GM23248 (cell line): ENCODE measurements at regions not wholly inside any gene's neighbourhood (a gene's known extent, or its start where the extent isn't known, plus 50 kb on each side); places are given as distances from the start of the nearest gene placed in this dataset.

Experiments used
- DNase-seq: peaks from one replicate; pipeline ENCODE4 v3.0.0-alpha.2; 2015
- H2AFZ ChIP-seq: fragments of 200-600 bp; sonication (generic); 2 replicates; pipeline ENCODE4 v1.6.1; 2016; ENCODE audit warnings: antibody characterized with exemption
- H3F3A ChIP-seq: fragments of 200-600 bp; sonication (generic); 2 replicates; pipeline ENCODE4 v1.6.1; 2016; ENCODE audit warnings: mild to moderate bottlenecking, antibody characterized with exemption, mixed run types; ENCODE audit not compliant: insufficient read depth
- H3K27ac ChIP-seq: fragments of 200-600 bp; sonication (generic); 2 replicates; pipeline ENCODE4 v1.5.1; 2016; ENCODE audit warnings: mild to moderate bottlenecking
- H3K27me3 ChIP-seq: fragments of 200-600 bp; sonication (generic); replicated peaks from 2 replicates; pipeline ENCODE4 v1.6.1; 2016; ENCODE audit warnings: mild to moderate bottlenecking; ENCODE audit not compliant: insufficient read depth
- H3K36me3 ChIP-seq: fragments of 200-600 bp; sonication (generic); 2 replicates; pipeline ENCODE4 v1.6.1; 2016; ENCODE audit warnings: low read depth, mild to moderate bottlenecking
- H3K4me1 ChIP-seq: fragments of 200-600 bp; sonication (generic); 2 replicates; pipeline ENCODE4 v1.6.1; 2016; ENCODE audit warnings: mild to moderate bottlenecking; ENCODE audit not compliant: insufficient read depth
- H3K4me2 ChIP-seq: fragments of 200-600 bp; sonication (generic); one replicate; pipeline ENCODE4 v1.6.1; 2016; ENCODE audit warnings: mild to moderate bottlenecking; ENCODE audit not compliant: unreplicated experiment
- H3K4me3 ChIP-seq: fragments of 200-600 bp; sonication (generic); 2 replicates; pipeline ENCODE4 v1.5.1; 2016; ENCODE audit warnings: mild to moderate bottlenecking
- H3K79me2 ChIP-seq: fragments of 200-600 bp; sonication (generic); 2 replicates; pipeline ENCODE4 v1.6.1; 2016; ENCODE audit warnings: mild to moderate bottlenecking; ENCODE audit not compliant: insufficient read depth
- H3K9ac ChIP-seq: fragments of 200-600 bp; sonication (generic); 2 replicates; pipeline ENCODE4 v1.6.1; 2016; ENCODE audit warnings: mild to moderate bottlenecking
- H3K9me2 ChIP-seq: fragments of 200-600 bp; sonication (generic); 2 replicates; pipeline ENCODE4 v1.6.1; 2016; ENCODE audit warnings: mixed run types, mild to moderate bottlenecking, moderate library complexity; ENCODE audit not compliant: insufficient read depth
- H3K9me3 ChIP-seq: fragments of 200-600 bp; sonication (generic); one replicate; pipeline ENCODE4 v1.6.1; 2017; ENCODE audit warnings: low read depth
- H4K20me1 ChIP-seq: fragments of 200-600 bp; sonication (generic); 2 replicates; pipeline ENCODE4 v1.6.0; 2016; ENCODE audit not compliant: insufficient read depth
- EZH2 ChIP-seq: fragments of 200-600 bp; sonication (generic); IDR thresholded peaks from 2 replicates; pipeline ENCODE4 v1.6.1; 2018; ENCODE audit warnings: antibody characterized with exemption, mild to moderate bottlenecking; ENCODE audit not compliant: insufficient read depth, poor library complexity, severe bottlenecking
- EZH2phosphoT487 ChIP-seq: fragments of 200-600 bp; sonication (generic); IDR thresholded peaks from 2 replicates; pipeline ENCODE4 v1.6.1; 2018; ENCODE audit warnings: antibody characterized with exemption, moderate library complexity, mild to moderate bottlenecking, low read depth; ENCODE audit not compliant: insufficient read depth
- WGBS, 2 experiments: methylation state at CpG; one replicate each; pipeline ENCODE4 v1.1.6; 2015 to 2017; ENCODE audit warnings: low lambda C conversion rate in 2 of 2, low coverage in 1 of 2; ENCODE audit errors: missing lambda C conversion rate in 2 of 2; 5-methylcytosine and 5-hydroxymethylcytosine counted together
- in situ Hi-C: fragments of 300-500 bp; cut with MboI; formaldehyde crosslinking; loops from 2 replicates; pipeline ENCODE4 v1.15.0; 2020

GRCh38 chr3:177419904-177420601 is 222.8 kb upstream of the TBL1XR1 start:
- Histone ChIP-seq H3K9ac (no peak overlapping the region), H3K27me3 (no peaks in the 10 kb centered on the region), H3K27ac (no peak overlapping the region), H3K79me2 (no peaks in the 10 kb centered on the region), H3F3A (no peaks in the 10 kb centered on the region), H3K4me3 (no peak overlapping the region), H3K9me3 (no peaks in the 10 kb centered on the region), H3K4me2 (no peak overlapping the region), H2AFZ (no peak overlapping the region), H3K36me3 (no peaks in the 10 kb centered on the region), H3K4me1 (0 out of 2 replicates have a peak, but pooled peaks cover 4% of the 10 kb centered on the region), H4K20me1 (no peaks in the 10 kb centered on the region), H3K9me2 (no peaks in the 10 kb centered on the region)
- TF ChIP-seq EZH2 (no peak), EZH2phosphoT487 (no peak)
- in situ Hi-C loops, result no loop called here
- 29 to 30% methylated on average over 7 of the region's 7 CpGs for WGBS, 2 experiments
- peak; percentile 13 for DNase-seq

DNA sequence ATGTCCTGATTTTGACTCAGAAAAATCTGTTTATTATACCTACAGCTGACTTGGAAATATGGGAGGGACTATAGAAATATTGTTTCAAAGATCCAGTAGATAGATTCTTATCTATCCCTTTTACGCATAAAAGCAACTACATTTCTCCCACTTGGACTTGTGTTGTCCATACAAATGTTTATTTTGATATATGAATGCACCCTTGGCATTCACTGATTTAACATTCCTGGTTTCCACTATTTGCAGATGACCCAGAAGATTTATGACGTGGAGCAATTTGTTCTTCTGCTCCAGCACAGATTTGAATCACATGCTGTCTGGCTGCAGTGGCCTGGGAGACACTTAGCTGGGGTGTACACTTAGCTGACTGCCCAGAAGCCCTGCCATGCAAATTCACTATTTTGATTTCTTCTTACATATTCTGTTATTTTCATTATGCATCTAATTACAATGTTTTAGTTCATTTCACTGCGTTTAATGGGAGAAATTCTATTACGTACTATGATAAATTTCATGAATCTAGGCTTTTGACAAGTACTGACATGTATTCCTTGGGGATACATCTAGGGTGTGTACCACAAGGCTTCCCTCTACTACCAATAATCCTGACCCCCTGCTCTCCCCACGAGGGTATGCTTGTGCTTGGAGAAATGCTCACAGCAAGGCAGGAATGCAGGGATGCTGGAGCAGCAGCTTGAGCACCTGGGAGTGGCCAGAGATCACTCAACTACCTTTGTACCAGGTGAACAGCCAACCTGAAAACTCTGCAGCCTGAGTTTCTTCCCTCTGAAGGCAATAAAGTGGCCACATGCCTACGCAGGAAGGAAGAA is 223.6 kb upstream of the TBL1XR1 start:
- Histone ChIP-seq H3K36me3 (no peaks in the 10 kb centered on the region), H3K4me2 (no peak overlapping the region), H3K27ac (no peak overlapping the region), H2AFZ (no peak overlapping the region), H3K9ac (no peak overlapping the region), H3F3A (no peaks in the 10 kb centered on the region), H3K4me3 (no peak overlapping the region), H3K4me1 (0 out of 2 replicates have a peak, but pooled peaks cover 7% of the 10 kb centered on the region), H4K20me1 (no peaks in the 10 kb centered on the region), H3K9me2 (no peaks in the 10 kb centered on the region), H3K9me3 (no peaks in the 10 kb centered on the region), H3K27me3 (no peaks in the 10 kb centered on the region), H3K79me2 (no peaks in the 10 kb centered on the region)
- no peak for TF ChIP-seq EZH2
- no peak for TF ChIP-seq EZH2phosphoT487
- WGBS, 2 experiments, result 49 to 50% methylated on average over 6 of the region's 6 CpGs
- peak; percentile 44 for DNase-seq
- in situ Hi-C loops, result no loop called here

DNA sequence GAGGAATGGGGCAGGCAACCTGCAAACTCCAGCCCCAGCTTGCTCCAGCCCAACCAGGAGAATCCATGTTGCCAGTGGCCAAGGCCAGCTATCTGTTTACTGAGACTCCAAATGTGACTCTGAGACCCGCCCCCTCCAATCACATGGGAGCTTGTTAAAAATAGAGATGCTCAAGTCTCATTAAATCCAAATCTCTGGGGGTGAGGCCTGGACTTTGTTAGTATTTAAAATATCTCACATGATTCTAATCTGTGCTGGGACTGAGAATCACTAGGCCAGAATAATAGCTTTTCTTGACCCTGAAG is 224.2 kb upstream of the TBL1XR1 start:
- Histone ChIP-seq H3K4me1 (0 out of 2 replicates have a peak, but pooled peaks cover 12% of the 10 kb centered on the region), H3K27ac (no peak overlapping the region), H3K9ac (no peak overlapping the region), H4K20me1 (no peaks in the 10 kb centered on the region), H3F3A (no peaks in the 10 kb centered on the region), H3K27me3 (no peaks in the 10 kb centered on the region), H3K36me3 (no peaks in the 10 kb centered on the region), H3K9me3 (no peaks in the 10 kb centered on the region), H3K4me3 (no peak overlapping the region), H3K4me2 (no peak overlapping the region), H3K9me2 (no peaks in the 10 kb centered on the region), H2AFZ (no peak overlapping the region), H3K79me2 (no peaks in the 10 kb centered on the region)
- 70 to 92% methylated on average over 1 of the region's 1 CpG for WGBS, 2 experiments
- TF ChIP-seq EZH2phosphoT487 (no peak), EZH2 (no peak)
- no peak for DNase-seq
- in situ Hi-C loops, result no loop called here

DNA sequence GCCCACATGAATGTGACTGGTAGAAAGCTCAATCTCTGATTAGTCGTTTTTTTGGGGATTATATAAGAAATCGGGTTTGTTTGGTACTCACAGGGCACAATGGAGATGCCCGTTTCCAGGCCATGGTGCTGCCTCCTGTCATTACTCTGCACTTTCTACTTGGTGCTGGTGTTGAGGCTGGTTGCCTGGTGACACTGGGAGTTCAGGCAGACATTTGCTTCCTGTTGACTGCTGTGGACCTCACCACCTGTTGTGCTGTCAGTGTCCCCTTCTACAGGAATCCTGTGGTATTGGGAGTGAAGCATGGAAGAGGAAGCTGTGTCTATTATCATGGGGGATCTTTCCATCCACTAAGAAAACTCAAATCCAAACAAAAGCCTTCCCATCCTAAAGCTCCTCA is 227.2 kb upstream of the TBL1XR1 start:
- H3K36me3 ChIP-seq, result no peaks in the 10 kb centered on the region
- H3K27ac ChIP-seq, result no peak overlapping the region
- H3K4me2 ChIP-seq, result no peak overlapping the region
- H3K27me3 ChIP-seq, result no peaks in the 10 kb centered on the region
- 82 to 85% methylated on average over 3 of the region's 3 CpGs for WGBS, 2 experiments
- H3K9me3 ChIP-seq, result no peaks in the 10 kb centered on the region
- H3K4me1 ChIP-seq, result 0 out of 2 replicates have a peak, but pooled peaks cover 16% of the 10 kb centered on the region
- TF ChIP-seq EZH2phosphoT487 (no peak), EZH2 (no peak)
- H2AFZ ChIP-seq, result no peak overlapping the region
- H3K79me2 ChIP-seq, result no peaks in the 10 kb centered on the region
- in situ Hi-C loops, result no loop called here
- no peak overlapping the region for H3K4me3 ChIP-seq
- H3K9me2 ChIP-seq, result no peaks in the 10 kb centered on the region
- no peaks in the 10 kb centered on the region for H3F3A ChIP-seq
- no peak for DNase-seq
- no peaks in the 10 kb centered on the region for H4K20me1 ChIP-seq
- no peak overlapping the region for H3K9ac ChIP-seq
